ENCODE measurements at regions not wholly inside any gene's neighbourhood (a gene's known extent, or its start where the extent isn't known, plus 50 kb on each side); places are given as distances from the start of the nearest gene placed in this dataset.
"Not testable (repeated sequence)": the region's sequence is repeated elsewhere in the genome, so short reads cannot be mapped to it uniquely, and the experiment has no call there.

GRCh38 chr17:69672924-69673323 is 258.4 kb downstream of the MAP2K6 start:
- DNase-seq, result peak; percentile 28

GRCh38 chr17:69677130-69677529 is 262.6 kb downstream of the MAP2K6 start:
- no peak for DNase-seq

- DNase-seq, result no peak
Measured at GRCh38 chr17:69678206-69678605, 263.7 kb downstream of the MAP2K6 start.

- DNase-seq, result no peak
Measured at GRCh38 chr17:69679829-69680228, 265.3 kb downstream of the MAP2K6 start.

GRCh38 chr17:69684251-69684650 is 269.8 kb downstream of the MAP2K6 start:
- no peak for DNase-seq

GRCh38 chr17:69685150-69685549 is 270.7 kb downstream of the MAP2K6 start:
- DNase-seq, result not testable (repeated sequence)

GRCh38 chr17:69690531-69690930 is 276.0 kb downstream of the MAP2K6 start:
- no peak for DNase-seq

GRCh38 chr17:69692171-69692570 is 277.7 kb downstream of the MAP2K6 start:
- no peak for DNase-seq

GRCh38 chr17:69695646-69696045 is 281.1 kb downstream of the MAP2K6 start:
- no peak for DNase-seq

- DNase-seq, result no peak
Measured at GRCh38 chr17:69696650-69697049, 282.2 kb downstream of the MAP2K6 start.

- not testable (repeated sequence) for DNase-seq
Measured at GRCh38 chr17:69698352-69698751, 283.9 kb downstream of the MAP2K6 start.

GRCh38 chr17:69702078-69702477 is 287.6 kb downstream of the MAP2K6 start:
- DNase-seq, result no peak

- no peak for DNase-seq
Measured at GRCh38 chr17:69703751-69704150, 289.3 kb downstream of the MAP2K6 start.

GRCh38 chr17:69704935-69705334 is 290.4 kb downstream of the MAP2K6 start:
- no peak for DNase-seq

- no peak for DNase-seq
Measured at GRCh38 chr17:69706127-69706526, 291.6 kb downstream of the MAP2K6 start.

GRCh38 chr17:69709441-69709840 is 294.9 kb downstream of the MAP2K6 start:
- no peak for DNase-seq

GRCh38 chr17:69710926-69711325 is 296.4 kb downstream of the MAP2K6 start:
- DNase-seq, result no peak

GRCh38 chr17:69711541-69711940 is 297.0 kb downstream of the MAP2K6 start:
- DNase-seq, result peak; percentile 42

GRCh38 chr17:69712801-69713311 is 298.4 kb downstream of the MAP2K6 start:
- no peak for DNase-seq

- DNase-seq, result no peak
Measured at GRCh38 chr17:69713815-69714214, 299.3 kb downstream of the MAP2K6 start.

GRCh38 chr17:69714669-69715068 is 300.2 kb downstream of the MAP2K6 start:
- DNase-seq, result no peak

GRCh38 chr17:69715656-69716055 is 301.2 kb downstream of the MAP2K6 start:
- no peak for DNase-seq

GRCh38 chr17:69716556-69716955 is 302.1 kb downstream of the MAP2K6 start:
- DNase-seq, result no peak

GRCh38 chr17:69717214-69717613 is 302.7 kb downstream of the MAP2K6 start:
- no peak for DNase-seq

GRCh38 chr17:69717819-69718218 is 303.3 kb downstream of the MAP2K6 start:
- DNase-seq, result no peak
